ENCODE measurements at regions not wholly inside any gene's neighbourhood (a gene's known extent, or its start where the extent isn't known, plus 50 kb on each side); places are given as distances from the start of the nearest gene placed in this dataset.

GRCh38 chr1:36588972-36589371, 106.3 kb upstream of the CSF3R start:
- H3K9me3 ChIP-seq (ENCODE audit: low read depth, low read length) = no peaks in the 10 kb centered on the region
- DNase-seq (ENCODE audit: low read depth, low spot score) = no peak
- no peak overlapping the region for H3K9ac ChIP-seq (ENCODE audit: insufficient read length)
- H3K27ac ChIP-seq = no peak overlapping the region
- no peak for TF ChIP-seq EZH2 (IDR thresholded peaks at IDR 0.05)
- TF ChIP-seq FOXP2 (optimal IDR thresholded peaks at IDR 0.05; ENCODE audit: control extremely low read depth, extremely low read length, insufficient read depth) = no peak
- TF ChIP-seq POLR2AphosphoS5 (IDR thresholded peaks at IDR 0.05; ENCODE audit: borderline replicate concordance, low read depth, low read length) = no peak
- H3K36me3 ChIP-seq (ENCODE audit: insufficient read depth, low read length) = no peaks in the 10 kb centered on the region
- no peak overlapping the region for H3K4me3 ChIP-seq

GRCh38 chr1:36585569-36586548, 103.1 kb upstream of the CSF3R start:
- no peak overlapping the region for H3K4me3 ChIP-seq
- no peak overlapping the region for H3K9ac ChIP-seq (ENCODE audit: insufficient read length)
- no peaks in the 10 kb centered on the region for H3K36me3 ChIP-seq (ENCODE audit: insufficient read depth, low read length)
- TF ChIP-seq EZH2 (IDR thresholded peaks at IDR 0.05) (no peak), FOXP2 (optimal IDR thresholded peaks at IDR 0.05; ENCODE audit: control extremely low read depth, extremely low read length, insufficient read depth) (no peak), POLR2AphosphoS5 (IDR thresholded peaks at IDR 0.05; ENCODE audit: borderline replicate concordance, low read depth, low read length) (no peak)
- no peak for DNase-seq (ENCODE audit: low read depth, low spot score)
- no peaks in the 10 kb centered on the region for H3K9me3 ChIP-seq (ENCODE audit: low read depth, low read length)
- H3K27ac ChIP-seq = no peak overlapping the region

DNA sequence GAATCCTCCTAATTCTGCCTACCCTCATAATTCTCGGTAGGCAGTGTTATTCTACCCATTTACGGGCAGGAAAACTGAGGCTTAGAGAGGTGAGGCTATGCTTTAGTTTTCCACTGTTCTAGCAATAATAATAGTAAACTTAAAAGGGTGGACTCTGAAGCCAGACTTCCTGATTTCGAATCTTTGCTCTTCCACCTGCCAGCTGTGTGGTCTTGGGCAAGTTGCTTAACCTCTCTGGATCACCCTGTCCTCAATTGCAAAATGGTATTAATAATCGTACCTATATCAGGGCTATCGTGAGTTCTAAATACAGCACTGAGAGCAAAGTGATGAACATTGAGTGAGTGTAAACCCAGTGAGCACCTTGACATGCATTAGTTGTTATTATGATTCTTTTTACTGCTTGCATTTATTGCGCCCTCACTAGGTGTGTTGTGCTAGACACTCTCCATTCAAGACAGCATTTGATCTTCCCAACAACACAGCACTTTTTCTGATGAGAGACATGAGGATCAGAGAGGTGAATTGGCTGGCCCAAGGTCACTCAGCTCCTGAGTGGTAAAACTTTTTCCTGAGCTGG, 102.3 kb upstream of the CSF3R start:
- Histone ChIP-seq H3K9me3 (ENCODE audit: low read depth, low read length) (no peaks in the 10 kb centered on the region), H3K9ac (ENCODE audit: insufficient read length) (no peak overlapping the region), H3K36me3 (ENCODE audit: insufficient read depth, low read length) (no peaks in the 10 kb centered on the region), H3K27ac (no peak overlapping the region), H3K4me3 (no peak overlapping the region)
- no peak for DNase-seq (ENCODE audit: low read depth, low spot score)
- TF ChIP-seq POLR2AphosphoS5 (IDR thresholded peaks at IDR 0.05; ENCODE audit: borderline replicate concordance, low read depth, low read length) (no peak), EZH2 (IDR thresholded peaks at IDR 0.05) (no peak), FOXP2 (optimal IDR thresholded peaks at IDR 0.05; ENCODE audit: control extremely low read depth, extremely low read length, insufficient read depth) (no peak)

GRCh38 chr1:36583980-36584782, 101.5 kb upstream of the CSF3R start:
- DNase-seq (ENCODE audit: low read depth, low spot score) = no peak
- Histone ChIP-seq H3K9ac (ENCODE audit: insufficient read length) (no peak overlapping the region), H3K9me3 (ENCODE audit: low read depth, low read length) (no peaks in the 10 kb centered on the region), H3K4me3 (no peak overlapping the region), H3K36me3 (ENCODE audit: insufficient read depth, low read length) (no peaks in the 10 kb centered on the region), H3K27ac (no peak overlapping the region)
- TF ChIP-seq EZH2 (IDR thresholded peaks at IDR 0.05) (no peak), FOXP2 (optimal IDR thresholded peaks at IDR 0.05; ENCODE audit: control extremely low read depth, extremely low read length, insufficient read depth) (no peak), POLR2AphosphoS5 (IDR thresholded peaks at IDR 0.05; ENCODE audit: borderline replicate concordance, low read depth, low read length) (no peak)

GRCh38 chr1:36583080-36583479, 100.4 kb upstream of the CSF3R start:
- Histone ChIP-seq H3K4me3 (no peak overlapping the region), H3K36me3 (ENCODE audit: insufficient read depth, low read length) (no peaks in the 10 kb centered on the region), H3K9me3 (ENCODE audit: low read depth, low read length) (no peaks in the 10 kb centered on the region), H3K27ac (no peak overlapping the region), H3K9ac (ENCODE audit: insufficient read length) (no peak overlapping the region)
- TF ChIP-seq EZH2 (IDR thresholded peaks at IDR 0.05) (no peak), POLR2AphosphoS5 (IDR thresholded peaks at IDR 0.05; ENCODE audit: borderline replicate concordance, low read depth, low read length) (no peak), FOXP2 (optimal IDR thresholded peaks at IDR 0.05; ENCODE audit: control extremely low read depth, extremely low read length, insufficient read depth) (no peak)
- no peak for DNase-seq (ENCODE audit: low read depth, low spot score)

GRCh38 chr1:36582066-36582755, 99.5 kb upstream of the CSF3R start:
- TF ChIP-seq EZH2 (IDR thresholded peaks at IDR 0.05) = no peak
- TF ChIP-seq POLR2AphosphoS5 (IDR thresholded peaks at IDR 0.05; ENCODE audit: borderline replicate concordance, low read depth, low read length) = no peak
- TF ChIP-seq FOXP2 (optimal IDR thresholded peaks at IDR 0.05; ENCODE audit: control extremely low read depth, extremely low read length, insufficient read depth) = no peak
- Histone ChIP-seq H3K4me3 (no peak overlapping the region), H3K9me3 (ENCODE audit: low read depth, low read length) (no peaks in the 10 kb centered on the region), H3K9ac (ENCODE audit: insufficient read length) (no peak overlapping the region), H3K27ac (no peak overlapping the region), H3K36me3 (ENCODE audit: insufficient read depth, low read length) (no peaks in the 10 kb centered on the region)
- DNase-seq (ENCODE audit: low read depth, low spot score) = no peak

DNA sequence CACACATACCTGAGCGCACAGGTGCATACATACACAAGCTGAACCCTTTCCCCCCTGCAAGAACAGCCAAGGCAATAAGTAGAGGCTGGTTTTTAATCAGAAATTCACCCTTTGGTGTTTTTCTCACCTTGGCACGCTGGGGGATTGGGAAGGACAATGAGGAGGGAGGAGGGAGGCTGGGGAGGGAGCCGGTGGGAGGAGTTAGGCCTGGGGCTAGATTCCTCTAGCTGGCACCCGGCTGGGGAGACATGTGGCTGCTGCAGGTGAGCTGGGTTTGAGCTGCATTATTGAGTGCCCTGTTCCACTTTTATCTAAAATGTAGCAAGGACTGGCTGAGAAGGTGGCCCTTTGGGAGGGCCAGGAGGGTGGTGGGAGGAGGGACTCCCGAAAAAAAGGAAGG, 97.8 kb upstream of the CSF3R start:
- DNase-seq (ENCODE audit: low read depth, low spot score) = no peak
- H3K4me3 ChIP-seq = no peak overlapping the region
- H3K27ac ChIP-seq = no peak overlapping the region
- no peaks in the 10 kb centered on the region for H3K36me3 ChIP-seq (ENCODE audit: insufficient read depth, low read length)
- no peak overlapping the region for H3K9ac ChIP-seq (ENCODE audit: insufficient read length)
- no peak for TF ChIP-seq FOXP2 (optimal IDR thresholded peaks at IDR 0.05; ENCODE audit: control extremely low read depth, extremely low read length, insufficient read depth)
- no peak for TF ChIP-seq EZH2 (IDR thresholded peaks at IDR 0.05)
- no peak for TF ChIP-seq POLR2AphosphoS5 (IDR thresholded peaks at IDR 0.05; ENCODE audit: borderline replicate concordance, low read depth, low read length)
- no peaks in the 10 kb centered on the region for H3K9me3 ChIP-seq (ENCODE audit: low read depth, low read length)
